Activated CD8-positive, alpha-beta T cell treated with anti-CD3 and anti-CD28 coated beads for 36 hours (primary cell): ENCODE measurements at regions not wholly inside any gene's neighbourhood (a gene's known extent, or its start where the extent isn't known, plus 50 kb on each side); places are given as distances from the start of the nearest gene placed in this dataset.

Experiments used
- ATAC-seq: fragments of 200-7000 bp; cut with Tn5 transposase; one replicate; pipeline ENCODE4 v1.10.0; 2021; ENCODE audit warnings: mild to moderate bottlenecking, moderate library complexity
- CTCF ChIA-PET: fragments of 350-600 bp; sonication (Branson Sonifier 250); formaldehyde crosslinking; loops from one replicate; lab custom pipeline; 2021; ENCODE audit warnings: antibody characterized with exemption; lab: Charles Lee
- POLR2A ChIA-PET: fragments of 350-600 bp; sonication (Branson Sonifier 250); formaldehyde crosslinking; loops from one replicate; lab custom pipeline; 2021; ENCODE audit warnings: antibody characterized with exemption; lab: Charles Lee
- DNase-seq: peaks from one replicate; pipeline ENCODE4 v3.0.0-alpha.2; 2020
- H3K27ac Mint-ChIP-seq: one replicate; pipeline ENCODE4 v1.8.0; 2021; ENCODE audit warnings: mild to moderate bottlenecking, mixed read lengths
- H3K27me3 Mint-ChIP-seq: one replicate; pipeline ENCODE4 v1.8.0; 2021; ENCODE audit warnings: mixed read lengths
- H3K36me3 Mint-ChIP-seq: one replicate; pipeline ENCODE4 v1.8.0; 2021; ENCODE audit warnings: low read depth, mixed read lengths
- H3K4me1 Mint-ChIP-seq: one replicate; pipeline ENCODE4 v1.8.0; 2021; ENCODE audit warnings: low read depth, mixed read lengths
- H3K4me3 Mint-ChIP-seq: one replicate; pipeline ENCODE4 v1.8.0; 2021; ENCODE audit warnings: mild to moderate bottlenecking, moderate library complexity, mixed read lengths
- H3K9me3 Mint-ChIP-seq: one replicate; pipeline ENCODE4 v1.8.0; 2021; ENCODE audit warnings: mixed read lengths
- intact Hi-C: fragments of 100-400 bp; cut with micrococcal nuclease; formaldehyde crosslinking; loops from one replicate; pipeline ENCODE4 v1.10.0; 2022
- TF ChIP-seq, protein P1 (sequence below): fragments of 200-600 bp; IDR thresholded peaks from one replicate; pipeline ENCODE4 v1.8.0; 2022; ENCODE audit warnings: antibody characterized with exemption, mild to moderate bottlenecking

DNA sequence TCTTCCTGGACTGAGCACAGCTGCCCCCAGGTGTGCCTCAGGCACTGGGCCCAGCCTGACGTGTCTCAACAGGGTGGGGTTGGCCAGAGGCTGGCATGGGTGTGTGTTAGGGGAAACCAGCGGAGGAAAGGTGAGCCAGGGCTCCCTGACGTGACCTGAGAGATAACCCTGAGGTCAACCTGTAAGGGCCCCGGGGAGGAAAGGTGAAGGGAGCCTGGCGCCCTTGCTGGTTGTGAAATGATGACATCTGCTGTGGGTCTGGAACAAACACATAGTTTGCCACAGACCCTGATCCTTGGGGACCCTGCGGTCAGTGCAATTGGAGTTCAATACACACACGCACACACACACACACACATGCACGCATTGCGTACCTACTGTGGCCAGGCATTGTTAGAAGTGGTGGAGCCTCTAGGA is 100.2 kb upstream of the TLE3 start:
- DNase-seq (no peak), ATAC-seq (no peak)
- H3K27me3 Mint-ChIP-seq, result no peaks in the 10 kb centered on the region
- H3K4me1 Mint-ChIP-seq, result no peaks in the 10 kb centered on the region
- no peaks in the 10 kb centered on the region for H3K9me3 Mint-ChIP-seq
- no peak overlapping the region for H3K4me3 Mint-ChIP-seq
- no peak overlapping the region for H3K27ac Mint-ChIP-seq
- TF ChIP-seq, protein P1, sequence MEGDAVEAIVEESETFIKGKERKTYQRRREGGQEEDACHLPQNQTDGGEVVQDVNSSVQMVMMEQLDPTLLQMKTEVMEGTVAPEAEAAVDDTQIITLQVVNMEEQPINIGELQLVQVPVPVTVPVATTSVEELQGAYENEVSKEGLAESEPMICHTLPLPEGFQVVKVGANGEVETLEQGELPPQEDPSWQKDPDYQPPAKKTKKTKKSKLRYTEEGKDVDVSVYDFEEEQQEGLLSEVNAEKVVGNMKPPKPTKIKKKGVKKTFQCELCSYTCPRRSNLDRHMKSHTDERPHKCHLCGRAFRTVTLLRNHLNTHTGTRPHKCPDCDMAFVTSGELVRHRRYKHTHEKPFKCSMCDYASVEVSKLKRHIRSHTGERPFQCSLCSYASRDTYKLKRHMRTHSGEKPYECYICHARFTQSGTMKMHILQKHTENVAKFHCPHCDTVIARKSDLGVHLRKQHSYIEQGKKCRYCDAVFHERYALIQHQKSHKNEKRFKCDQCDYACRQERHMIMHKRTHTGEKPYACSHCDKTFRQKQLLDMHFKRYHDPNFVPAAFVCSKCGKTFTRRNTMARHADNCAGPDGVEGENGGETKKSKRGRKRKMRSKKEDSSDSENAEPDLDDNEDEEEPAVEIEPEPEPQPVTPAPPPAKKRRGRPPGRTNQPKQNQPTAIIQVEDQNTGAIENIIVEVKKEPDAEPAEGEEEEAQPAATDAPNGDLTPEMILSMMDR, result no peak
- no peaks in the 10 kb centered on the region for H3K36me3 Mint-ChIP-seq
- intact Hi-C loops, result no loop called here
- CTCF ChIA-PET, result no interaction called here
- POLR2A ChIA-PET, result interaction anchor here (0.6 kb wide), 1 partner anchor 12 kb away, joined by 3 read pairs; no protein-coding TSS in a partner anchor

DNA sequence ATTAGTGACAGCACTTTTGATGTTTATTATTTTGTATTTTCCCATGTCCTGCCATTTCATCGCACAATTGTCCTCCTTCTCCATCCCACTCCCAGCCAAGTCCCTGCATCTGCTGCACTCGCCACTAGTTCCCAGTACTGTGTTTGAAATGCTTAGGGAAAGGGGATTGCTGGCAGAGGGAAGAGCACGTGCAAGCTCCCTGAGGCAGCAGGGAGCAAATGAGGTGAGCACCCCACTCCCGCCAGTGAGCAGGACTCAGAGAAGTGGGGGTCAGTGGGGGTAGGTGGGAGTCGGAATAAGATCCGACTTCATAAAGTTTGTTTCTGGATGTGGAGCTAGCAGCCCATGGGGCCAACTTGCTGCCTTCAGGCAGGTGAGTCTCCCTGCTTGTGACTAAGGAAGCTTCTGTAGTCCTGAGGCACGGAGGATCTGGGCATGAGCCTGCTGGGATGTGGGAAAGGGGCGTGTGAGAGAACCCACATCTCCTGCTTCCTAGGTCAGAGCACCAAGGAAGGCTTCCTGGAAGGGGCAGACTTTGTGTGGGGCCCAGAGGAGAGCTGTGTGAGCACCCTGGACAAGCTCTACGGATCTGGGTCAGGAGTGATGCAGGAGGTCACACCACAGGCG is 99.7 kb upstream of the TLE3 start:
- no peak for DNase-seq
- Mint-ChIP-seq H3K27ac (no peak overlapping the region), H3K4me3 (no peak overlapping the region), H3K9me3 (no peaks in the 10 kb centered on the region), H3K36me3 (no peaks in the 10 kb centered on the region), H3K4me1 (no peaks in the 10 kb centered on the region), H3K27me3 (no peaks in the 10 kb centered on the region)
- intact Hi-C loops, result no loop called here
- ChIA-PET CTCF (no interaction called here), POLR2A (interaction anchor here (0.6 kb wide), 1 partner anchor 13 kb away, joined by 3 read pairs; no protein-coding TSS in a partner anchor)
- TF ChIP-seq, protein P1, result no peak
- no peak for ATAC-seq

DNA sequence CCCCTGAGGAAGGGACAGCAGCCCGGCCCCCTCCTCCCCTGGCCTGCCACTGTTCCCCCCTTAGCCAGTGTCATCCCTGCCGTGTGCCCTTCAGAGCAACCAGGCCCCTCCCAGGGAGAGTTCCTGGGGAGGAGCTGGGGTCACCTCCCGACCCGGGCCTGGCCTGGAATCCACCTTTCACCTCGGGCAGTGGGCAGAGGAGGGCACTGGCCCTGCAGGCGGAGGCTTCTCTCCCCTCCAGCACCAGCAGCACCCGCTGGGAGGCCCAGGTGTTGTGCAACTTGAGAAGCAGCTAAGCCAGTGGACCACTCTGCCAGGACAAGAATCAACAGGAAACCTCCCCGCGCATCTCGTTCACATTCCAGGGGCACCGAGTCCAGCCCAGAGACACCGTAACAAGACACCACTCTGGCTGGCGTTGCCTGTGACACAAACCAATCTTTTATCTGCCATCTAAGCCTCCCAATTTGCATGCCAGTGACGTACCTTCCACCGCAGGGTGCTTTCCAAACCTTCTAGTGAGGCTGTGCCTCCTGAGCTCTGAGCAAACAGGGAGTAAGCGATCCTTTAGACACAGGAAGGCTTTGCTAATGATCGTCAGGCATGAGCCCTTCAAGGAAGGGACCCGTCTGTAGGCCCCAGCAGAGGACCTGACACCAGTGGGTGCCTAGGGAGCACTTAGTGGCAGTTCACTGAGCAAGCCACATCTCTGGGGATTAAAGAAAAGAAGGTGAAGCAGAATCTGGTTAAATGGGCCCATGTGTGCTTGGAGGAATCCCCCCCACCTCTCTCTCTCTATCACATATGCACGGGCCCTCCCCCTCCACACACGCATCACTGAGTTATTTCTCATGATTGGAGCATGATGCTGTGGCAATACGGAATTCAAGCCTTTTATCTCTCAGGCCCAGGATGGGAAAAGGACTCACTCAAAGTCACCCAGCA is 98.9 kb upstream of the TLE3 start:
- H3K4me1 Mint-ChIP-seq, result no peaks in the 10 kb centered on the region
- TF ChIP-seq, protein P1, result no peak
- H3K27ac Mint-ChIP-seq, result no peak overlapping the region
- ChIA-PET POLR2A (no interaction called here), CTCF (no interaction called here)
- no peak overlapping the region for H3K4me3 Mint-ChIP-seq
- ATAC-seq (peak; percentile 34), DNase-seq (peak; percentile 26)
- H3K9me3 Mint-ChIP-seq, result peaks cover 3% of the 10 kb centered on the region
- H3K27me3 Mint-ChIP-seq, result no peaks in the 10 kb centered on the region
- intact Hi-C loops, result no loop called here
- H3K36me3 Mint-ChIP-seq, result no peaks in the 10 kb centered on the region

DNA sequence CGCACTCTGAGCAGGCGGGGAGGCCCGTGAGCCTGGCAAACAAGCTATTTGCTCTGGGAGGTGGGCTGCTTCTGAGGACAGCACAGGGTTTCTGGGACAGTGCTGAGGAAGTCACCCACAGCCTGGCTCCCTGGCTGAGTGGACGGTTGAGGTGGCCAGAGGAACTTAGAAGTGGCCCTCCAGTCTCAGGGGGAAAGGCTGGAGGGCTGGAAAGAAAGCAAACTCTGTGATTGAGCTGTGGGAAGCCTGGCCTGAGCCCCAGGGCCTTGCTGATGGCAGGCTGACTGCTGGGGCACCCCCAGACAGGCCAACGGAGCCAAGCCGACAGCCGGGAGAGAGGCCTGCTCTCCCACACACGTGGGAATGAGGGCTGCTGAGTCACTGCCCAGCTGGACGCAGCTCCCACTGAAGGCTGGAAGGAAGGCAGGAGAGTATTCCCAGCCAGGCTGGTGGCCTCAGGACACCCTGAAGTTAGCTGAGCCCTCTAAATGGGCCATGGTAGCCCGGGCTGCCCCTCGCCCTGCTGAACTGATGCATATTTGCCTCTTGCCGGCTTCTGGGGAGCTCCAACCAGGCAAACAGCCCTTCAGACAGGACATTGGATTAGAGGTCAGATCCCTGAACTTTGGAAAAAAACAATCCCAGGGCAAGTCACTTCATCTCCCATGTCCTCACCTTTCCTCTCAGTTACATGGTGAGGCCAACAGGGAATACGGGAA is 98.0 kb upstream of the TLE3 start:
- H3K4me3 Mint-ChIP-seq, result no peak overlapping the region
- CTCF ChIA-PET, result no interaction called here
- no peaks in the 10 kb centered on the region for H3K4me1 Mint-ChIP-seq
- POLR2A ChIA-PET, result no interaction called here
- DNase-seq (no peak), ATAC-seq (no peak)
- H3K27me3 Mint-ChIP-seq, result no peaks in the 10 kb centered on the region
- TF ChIP-seq, protein P1, result no peak
- H3K36me3 Mint-ChIP-seq, result no peaks in the 10 kb centered on the region
- no peak overlapping the region for H3K27ac Mint-ChIP-seq
- peaks cover 3% of the 10 kb centered on the region for H3K9me3 Mint-ChIP-seq
- intact Hi-C loops, result no loop called here
